Stimulated activated CD8-positive, alpha-beta memory T cell treated with anti-CD3 and anti-CD28 coated beads, Interleukin-4, amount 100 ng/mL, for 24 hours (primary cell): ENCODE measurements at regions not wholly inside any gene's neighbourhood (a gene's known extent, or its start where the extent isn't known, plus 50 kb on each side); places are given as distances from the start of the nearest gene placed in this dataset.
"Not testable (repeated sequence)": the region's sequence is repeated elsewhere in the genome, so short reads cannot be mapped to it uniquely, and the experiment has no call there.

Experiments used
- DNase-seq: peaks from one replicate; pipeline ENCODE4 v3.0.0-alpha.2; 2020; ENCODE audit warnings: low read depth

DNA sequence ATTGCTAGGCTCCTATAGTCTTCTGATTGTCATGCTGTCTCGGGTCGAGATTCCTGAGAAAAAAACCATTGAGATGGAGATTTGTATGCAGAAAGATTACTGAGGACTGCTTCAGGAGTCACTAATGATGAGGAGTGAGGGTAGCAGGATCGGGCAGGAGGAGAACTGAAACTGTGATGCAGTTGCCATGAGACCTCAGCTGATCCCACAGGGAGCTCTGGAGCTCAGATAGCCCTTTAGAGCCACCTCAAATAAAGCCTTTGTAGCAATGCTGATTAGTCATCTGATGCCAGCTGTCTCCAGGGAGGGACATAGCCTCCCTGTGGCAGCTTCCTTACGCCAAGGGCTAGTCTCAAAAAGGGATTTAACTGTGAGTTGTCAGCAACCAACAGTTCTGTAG, 256.9 kb downstream of the DMAC1 start:
- no peak for DNase-seq

- DNase-seq: no peak
These were observed 257.5 kb downstream of the DMAC1 start for GRCh38 chr9:7542126-7542525.

DNA sequence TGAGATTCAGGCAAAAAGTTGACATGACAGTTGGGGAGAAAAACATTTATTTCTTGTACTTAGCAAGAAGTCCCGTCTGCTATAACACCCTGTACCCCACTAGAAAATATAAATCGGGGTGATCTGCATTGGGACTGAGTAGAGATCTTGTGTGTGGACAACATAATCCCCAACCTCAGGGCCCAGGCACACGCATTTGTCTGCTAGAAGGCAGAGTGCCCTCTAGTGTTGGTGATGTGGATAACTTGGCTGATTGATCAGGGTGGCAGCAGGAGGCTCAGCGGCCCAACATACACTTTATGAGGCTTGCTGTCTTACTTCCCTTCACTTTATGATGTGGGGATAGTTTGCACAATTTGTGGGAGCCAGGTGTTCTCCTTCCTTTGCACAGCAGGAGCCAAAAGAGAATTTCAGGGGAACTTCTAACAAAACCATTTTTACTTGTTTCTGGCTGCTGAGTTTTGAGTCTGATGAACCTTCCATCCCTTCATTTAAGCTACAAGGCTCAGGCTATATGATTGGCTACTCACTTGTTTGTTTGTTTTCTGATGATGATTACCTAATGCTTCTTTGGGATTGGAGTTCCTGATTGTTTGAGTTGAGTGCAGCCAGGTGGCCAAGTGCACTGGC, 263.2 kb downstream of the DMAC1 start:
- no peak for DNase-seq

DNA sequence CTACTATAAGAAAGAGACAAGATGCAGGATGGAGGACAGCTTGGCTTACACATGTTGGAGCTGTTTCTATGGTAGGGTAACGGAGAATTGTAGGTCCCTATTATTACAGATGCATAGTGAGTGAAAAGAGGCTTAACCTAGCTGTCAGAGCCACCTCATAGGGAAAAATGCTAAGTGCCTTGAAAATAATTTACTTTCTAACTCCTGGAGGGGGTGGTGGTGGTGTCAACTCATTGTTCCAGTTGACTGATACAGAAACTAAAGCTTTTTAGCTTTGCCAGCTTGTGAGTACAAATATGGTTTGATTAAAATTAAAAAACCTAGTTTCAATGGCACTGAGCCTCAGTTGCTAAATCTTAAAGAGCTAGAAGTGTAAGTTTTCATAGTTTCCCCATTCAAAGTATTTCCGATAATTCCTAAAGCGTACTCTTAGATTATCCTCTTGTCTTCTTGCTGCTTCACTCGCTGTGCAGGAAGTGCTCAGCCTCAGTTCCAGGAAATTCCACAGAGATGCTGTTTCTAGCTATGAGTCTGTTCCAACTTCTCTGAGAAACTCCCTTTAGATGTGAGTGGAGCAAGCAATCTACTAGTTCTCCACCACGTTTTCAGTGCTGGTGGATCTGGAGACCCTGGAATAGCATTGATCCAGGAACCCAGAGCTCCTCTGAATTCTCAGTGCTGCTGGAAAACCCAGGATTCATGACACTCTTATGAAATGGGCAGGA, 265.2 kb downstream of the DMAC1 start:
- no peak for DNase-seq

DNA sequence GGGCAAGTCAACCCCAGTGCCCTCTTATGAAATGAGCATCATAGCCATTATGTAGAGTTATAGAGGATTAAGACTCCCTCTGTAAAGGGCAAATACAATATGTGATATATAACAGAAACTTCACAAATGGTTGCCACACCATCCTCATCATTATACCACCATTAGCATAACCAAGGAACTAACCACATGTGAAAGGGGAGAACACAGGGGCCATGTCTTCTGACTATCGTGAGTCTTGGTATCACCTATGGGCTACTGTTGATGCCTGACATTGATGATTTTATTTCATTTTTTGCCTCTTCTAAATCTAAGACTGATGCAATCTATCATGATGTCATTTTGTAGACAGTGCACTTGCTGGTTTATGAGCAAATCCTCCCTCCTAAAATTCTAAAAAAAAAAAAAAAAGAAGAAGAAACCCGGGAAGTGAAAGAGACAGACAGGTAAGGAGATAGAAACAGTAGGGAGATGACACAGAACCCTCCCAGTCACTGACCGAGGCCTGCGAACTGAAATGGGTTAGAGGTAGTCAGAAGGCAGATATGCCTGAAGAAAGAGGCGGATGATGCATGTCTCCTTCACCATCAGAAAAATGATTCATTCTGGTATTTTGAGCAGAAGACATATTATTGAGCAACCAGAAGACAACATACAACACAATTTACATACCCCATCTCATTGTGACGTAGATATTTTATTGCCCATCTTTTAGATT, 266.0 kb downstream of the DMAC1 start:
- DNase-seq: no peak

DNA sequence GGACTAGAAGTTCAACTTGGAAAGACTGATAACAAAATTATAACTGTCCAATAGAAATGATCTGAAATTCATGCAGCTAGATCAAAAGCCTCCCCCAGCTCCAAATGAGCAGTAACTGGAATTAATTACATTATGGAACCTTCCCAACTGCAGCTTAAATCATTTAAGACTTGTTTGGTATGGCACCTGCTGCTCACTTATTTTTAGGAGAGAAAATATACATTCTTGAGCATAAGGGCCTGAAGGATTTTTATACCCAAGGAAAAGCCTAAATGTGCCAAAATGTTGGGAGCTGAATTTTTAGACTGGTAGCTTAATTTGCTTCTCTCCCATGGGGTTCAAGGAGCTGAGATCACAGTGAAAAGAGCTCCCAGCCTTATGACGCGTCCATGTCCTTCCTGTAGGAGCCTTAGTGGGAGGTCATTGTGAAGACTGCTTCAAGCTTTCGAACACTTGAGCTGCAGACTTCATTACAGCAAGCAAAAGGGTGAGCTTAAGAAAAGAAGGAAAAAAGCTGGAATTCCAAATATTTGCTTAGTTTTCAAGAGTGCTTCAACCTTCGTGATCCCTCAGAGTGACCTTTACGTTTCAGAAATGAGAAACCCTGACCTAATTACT, 276.0 kb downstream of the DMAC1 start:
- DNase-seq: no peak

DNA sequence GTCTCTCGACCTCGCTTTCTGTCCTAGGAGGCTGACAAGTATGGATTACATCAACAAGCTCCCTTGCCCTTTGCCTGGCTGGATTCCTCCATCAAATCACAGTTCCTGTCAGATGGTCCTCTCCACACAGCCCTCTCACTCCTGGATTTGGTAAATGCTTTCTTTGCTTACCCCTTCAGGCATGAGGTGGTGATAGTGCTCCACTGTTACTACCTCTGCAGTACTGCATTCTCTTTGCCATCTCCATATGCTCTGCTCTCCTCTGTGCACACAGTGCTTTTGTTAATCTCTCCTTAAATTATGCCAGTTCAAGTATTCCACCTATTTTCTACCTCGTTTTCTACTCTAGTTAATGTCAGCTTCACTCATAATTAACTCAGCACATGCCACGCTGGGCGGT, 279.2 kb downstream of the DMAC1 start:
- no peak for DNase-seq

DNA sequence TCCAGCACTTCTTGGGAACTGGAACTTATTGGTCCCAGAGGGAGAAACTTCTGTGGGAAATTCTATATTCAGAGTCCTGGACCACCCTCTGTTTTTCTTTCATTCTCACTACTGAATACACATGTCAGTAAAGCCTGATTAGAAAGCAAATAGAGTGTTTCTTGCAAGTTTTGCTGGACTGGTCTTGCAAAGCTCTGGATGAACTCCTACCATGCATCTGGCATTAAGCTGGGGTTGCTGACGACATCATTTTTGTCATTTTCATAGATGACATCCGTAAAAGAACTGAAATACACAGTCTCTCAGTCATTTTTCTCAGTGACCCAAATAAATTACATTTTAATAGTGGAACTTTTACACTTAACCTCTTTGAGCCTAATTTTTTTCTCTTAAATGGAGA, 283.2 kb downstream of the DMAC1 start:
- no peak for DNase-seq

DNA sequence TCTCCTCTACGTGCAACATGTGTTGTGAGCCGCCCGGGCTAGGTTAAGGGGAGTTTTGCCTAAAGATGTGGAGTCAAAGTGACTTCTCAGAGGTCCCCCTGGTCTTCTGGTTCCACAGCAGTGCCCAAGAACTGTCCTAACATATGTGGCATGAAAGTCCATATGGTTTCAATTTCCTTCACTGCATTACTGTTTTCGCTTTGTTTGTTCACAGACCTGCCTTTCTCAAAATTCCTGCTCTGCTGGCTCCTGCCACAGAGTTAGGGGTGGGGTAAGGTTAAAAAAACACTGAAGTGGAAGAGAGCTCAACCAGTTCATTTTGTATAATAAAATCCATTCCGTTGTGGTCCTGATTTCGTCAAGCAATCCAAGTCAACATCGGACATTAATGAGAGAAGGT, 289.4 kb downstream of the DMAC1 start:
- DNase-seq: no peak

GRCh38 chr9:7509576-7510145, 289.9 kb downstream of the DMAC1 start:
- DNase-seq: no peak

DNA sequence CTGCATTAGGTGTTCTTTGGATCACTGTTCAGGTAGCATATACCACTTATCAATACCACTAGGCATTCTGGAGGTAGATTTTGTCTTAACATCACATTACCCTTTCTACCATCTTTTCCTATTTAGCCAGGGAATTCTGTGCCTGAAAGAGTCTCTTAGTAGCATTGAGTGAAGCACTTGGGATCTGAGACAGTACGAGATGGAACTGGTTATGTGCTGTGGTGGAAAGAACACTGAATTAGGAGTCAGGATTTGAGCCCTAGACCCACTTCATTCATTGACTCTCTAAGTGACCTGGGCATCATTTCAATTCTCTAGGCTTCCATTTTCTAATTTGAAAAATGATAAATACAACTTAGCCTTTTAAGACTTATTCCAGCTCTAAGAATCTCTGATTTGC, 291.1 kb downstream of the DMAC1 start:
- DNase-seq: no peak

DNA sequence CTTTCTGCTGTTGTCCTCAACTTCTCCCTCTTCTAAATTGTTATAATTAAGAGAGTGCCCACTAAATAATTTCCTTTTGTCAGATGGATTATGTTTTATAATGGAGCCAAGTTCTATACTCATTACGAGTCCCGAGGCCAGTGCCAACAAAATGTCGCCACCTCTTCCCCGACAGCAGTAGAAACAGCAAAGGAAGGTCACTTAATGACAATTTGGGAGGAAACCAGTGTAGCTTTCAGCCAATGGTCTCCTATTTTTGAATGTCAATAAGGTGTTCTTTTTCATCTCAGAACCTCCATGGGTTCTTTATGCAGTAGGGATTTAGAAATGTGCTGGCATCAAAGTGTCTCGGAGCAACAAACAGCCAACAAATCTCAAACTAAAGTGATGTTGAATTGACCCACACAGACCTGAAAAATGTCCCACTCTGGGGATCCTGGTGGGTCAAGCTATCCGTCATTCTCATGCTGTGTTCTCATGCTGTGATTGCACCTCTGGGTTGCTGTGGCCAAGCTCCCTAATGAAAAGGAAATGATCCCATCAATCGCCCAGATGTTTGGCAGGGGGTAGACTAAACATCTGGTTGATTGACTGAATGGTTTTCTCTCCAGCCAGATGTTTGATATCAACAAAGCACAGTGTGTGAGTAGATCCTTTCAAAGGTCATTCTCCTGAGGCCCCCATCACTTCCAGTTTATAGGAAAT, 291.9 kb downstream of the DMAC1 start:
- DNase-seq: no peak

DNA sequence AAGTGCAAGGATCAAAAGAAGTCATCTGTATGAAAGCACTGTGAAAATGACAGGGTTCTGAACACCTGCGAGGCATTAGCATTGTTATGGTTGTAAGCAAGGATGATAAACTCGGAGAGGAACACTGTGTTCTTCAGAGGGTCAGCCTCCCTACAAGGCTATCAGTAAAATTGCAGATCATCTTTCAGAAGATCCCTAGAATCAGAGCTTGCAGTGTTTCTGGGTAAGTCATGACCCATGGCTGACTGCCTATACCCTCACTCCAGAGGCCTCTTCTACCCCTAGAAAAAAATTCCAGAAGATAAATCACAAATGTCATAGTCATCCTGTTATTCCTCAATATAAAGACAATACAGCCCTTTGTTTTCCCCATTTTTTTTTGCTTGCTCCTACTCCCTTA, 292.6 kb downstream of the DMAC1 start:
- no peak for DNase-seq

GRCh38 chr9:7500521-7500920, 299.1 kb downstream of the DMAC1 start:
- DNase-seq: no peak

GRCh38 chr9:7491641-7492040, 307.9 kb downstream of the DMAC1 start:
- DNase-seq: no peak

GRCh38 chr9:7490317-7491108, 309.1 kb downstream of the DMAC1 start:
- DNase-seq: no peak

GRCh38 chr9:7489036-7489435, 310.5 kb downstream of the DMAC1 start:
- DNase-seq: no peak

GRCh38 chr9:7484014-7484413, 315.6 kb downstream of the DMAC1 start:
- DNase-seq: not testable (repeated sequence)

GRCh38 chr9:7481570-7481969, 318.0 kb downstream of the DMAC1 start:
- DNase-seq: no peak

DNA sequence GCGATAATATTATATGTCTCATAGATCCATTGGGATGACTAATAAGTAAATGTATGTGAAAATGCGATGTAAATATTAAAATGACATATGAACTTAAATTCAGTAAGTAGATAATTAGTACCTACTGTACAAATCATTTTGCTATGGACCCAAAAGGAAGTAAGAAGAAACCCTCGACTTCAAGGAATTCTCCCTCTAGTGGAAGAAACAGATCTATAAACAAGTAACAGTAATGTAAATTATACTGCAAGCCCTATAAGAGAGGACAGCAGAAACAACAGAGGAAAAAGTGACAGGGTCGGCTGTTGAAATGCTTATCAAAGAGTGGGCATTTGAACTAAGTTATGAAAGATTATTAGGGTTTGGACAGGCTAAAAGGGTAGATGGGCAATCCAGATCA, 320.3 kb downstream of the DMAC1 start:
- DNase-seq: no peak

DNA sequence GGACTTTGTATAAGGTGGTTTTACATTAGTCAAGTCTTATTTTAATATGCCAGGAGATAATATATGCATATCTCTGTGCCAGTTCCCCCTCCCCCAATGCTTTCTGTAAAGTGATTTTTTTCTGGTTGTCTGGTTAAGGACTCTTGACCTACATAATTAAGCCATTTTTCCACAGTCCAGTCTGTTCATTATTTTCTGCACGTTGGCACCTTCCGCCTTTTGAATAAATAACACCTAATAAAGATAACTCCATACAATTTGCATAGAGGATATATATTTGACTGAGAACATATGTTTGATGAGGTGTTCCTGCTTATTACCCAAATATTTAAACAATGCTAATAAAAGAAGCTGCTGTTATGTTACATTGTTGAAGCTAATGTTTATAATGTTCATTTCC, 320.9 kb downstream of the DMAC1 start:
- no peak for DNase-seq
